Right atrium auricular region (tissue), 2 donors: ENCODE measurements at regions not wholly inside any gene's neighbourhood (a gene's known extent, or its start where the extent isn't known, plus 50 kb on each side); places are given as distances from the start of the nearest gene placed in this dataset.
"Not testable (repeated sequence)": the region's sequence is repeated elsewhere in the genome, so short reads cannot be mapped to it uniquely, and the experiment has no call there.

ENCODE experiments used
- DNase-seq: peaks from one replicate; pipeline ENCODE4 v3.0.0-alpha.2; 2019; ENCODE audit warnings: low spot score
- H3K27ac ChIP-seq, 2 donors: fragments of 200-600 bp; sonication (generic); 1 replicate in 1 of 2; 2 replicates in 1 of 2; pipeline ENCODE4 v1.5.1; 2016 to 2019
- H3K27me3 ChIP-seq, 2 donors: fragments of 200-600 bp; sonication (generic); one replicate each; pipeline versions ENCODE4 v1.5.1 to v1.6.0; 2017 to 2019
- H3K36me3 ChIP-seq: fragments of 200-600 bp; sonication (generic); one replicate; pipeline ENCODE4 v1.5.1; 2016
- H3K4me1 ChIP-seq, 2 donors: fragments of 200-600 bp; sonication (generic); one replicate each; pipeline versions ENCODE4 v1.5.1 to v1.6.0; 2017 to 2019
- H3K4me3 ChIP-seq, 2 donors: fragments of 200-600 bp; sonication (generic); 1 replicate in 1 of 2; 2 replicates in 1 of 2; pipeline ENCODE4 v1.5.1; 2017 to 2019; ENCODE audit warnings: mild to moderate bottlenecking in 1 of 2, moderate library complexity in 1 of 2
- H3K9me3 ChIP-seq, 2 donors: fragments of 200-600 bp; sonication (generic); one replicate each; pipeline ENCODE4 v1.5.1; 2019
- CTCF ChIP-seq, 2 donors: fragments of 200-600 bp; sonication (generic); IDR thresholded peaks; one replicate each; pipeline ENCODE4 v1.5.1; 2019; ENCODE audit warnings: antibody characterized with exemption in 2 of 2

- H3K4me3 ChIP-seq, H3K36me3 ChIP-seq, DNase-seq, H3K27ac ChIP-seq, H3K27me3 ChIP-seq, H3K4me1 ChIP-seq, H3K9me3 ChIP-seq: not testable (repeated sequence)
- TF ChIP-seq CTCF (IDR thresholded peaks at IDR 0.05) = peak in 1 of 2 donors; percentile 51
These were observed 1383.5 kb downstream of the CDH12 start for GRCh38 chr5:21469523-21470101.

GRCh38 chr5:21467544-21467943 is 1385.6 kb downstream of the CDH12 start:
- H3K36me3 ChIP-seq, H3K4me1 ChIP-seq, DNase-seq, H3K9me3 ChIP-seq, H3K4me3 ChIP-seq, H3K27me3 ChIP-seq, H3K27ac ChIP-seq: not testable (repeated sequence)

- not testable (repeated sequence) for H3K9me3 ChIP-seq, H3K4me1 ChIP-seq, H3K27me3 ChIP-seq, DNase-seq, H3K36me3 ChIP-seq
- peak overlapping the region; percentile 58 to 76 for H3K27ac ChIP-seq
- H3K4me3 ChIP-seq = peak overlapping the region; percentile 81 to 97
These were observed 1393.4 kb downstream of the CDH12 start for GRCh38 chr5:21459744-21460073.

- no peak for DNase-seq
- Histone ChIP-seq H3K4me3 (no peak overlapping the region), H3K27ac (no peak overlapping the region), H3K4me1 (no peaks in the 10 kb centered on the region), H3K9me3 (no peaks in the 10 kb centered on the region), H3K36me3 (no peaks in the 10 kb centered on the region), H3K27me3 (no peaks in the 10 kb centered on the region)
- TF ChIP-seq CTCF (IDR thresholded peaks at IDR 0.05) = no peak
These were observed 1400.7 kb downstream of the CDH12 start for GRCh38 chr5:21452449-21452848.

GRCh38 chr5:21432646-21433045 is 1420.5 kb downstream of the CDH12 start:
- no peak overlapping the region for H3K27ac ChIP-seq
- H3K27me3 ChIP-seq = no peaks in the 10 kb centered on the region
- H3K36me3 ChIP-seq = no peaks in the 10 kb centered on the region
- no peak for DNase-seq
- no peak overlapping the region for H3K4me3 ChIP-seq
- H3K4me1 ChIP-seq = no peaks in the 10 kb centered on the region
- no peak for TF ChIP-seq CTCF (IDR thresholded peaks at IDR 0.05)
- no peaks in the 10 kb centered on the region for H3K9me3 ChIP-seq

GRCh38 chr5:21424907-21425306 is 1428.2 kb downstream of the CDH12 start:
- no peak for DNase-seq
- Histone ChIP-seq H3K36me3 (no peaks in the 10 kb centered on the region), H3K4me3 (no peak overlapping the region), H3K9me3 (no peaks in the 10 kb centered on the region), H3K27ac (no peak overlapping the region), H3K27me3 (no peaks in the 10 kb centered on the region), H3K4me1 (no peaks in the 10 kb centered on the region)
- TF ChIP-seq CTCF (IDR thresholded peaks at IDR 0.05) = no peak

GRCh38 chr5:21419383-21419782 is 1431.4 kb upstream of the CDH18 start:
- Histone ChIP-seq H3K9me3 (no peaks in the 10 kb centered on the region), H3K27ac (no peak overlapping the region), H3K4me3 (no peak overlapping the region), H3K4me1 (no peaks in the 10 kb centered on the region), H3K27me3 (no peaks in the 10 kb centered on the region), H3K36me3 (no peaks in the 10 kb centered on the region)
- TF ChIP-seq CTCF (IDR thresholded peaks at IDR 0.05) = no peak
- DNase-seq = no peak

- DNase-seq, H3K4me1 ChIP-seq: not testable (repeated sequence)
These were observed 1414.1 kb upstream of the CDH18 start for GRCh38 chr5:21402089-21402488.

More at GRCh38 chr5:21402089-21402488, 1414.1 kb upstream of the CDH18 start:
- H3K9me3 ChIP-seq, H3K27ac ChIP-seq, H3K36me3 ChIP-seq, H3K27me3 ChIP-seq, H3K4me3 ChIP-seq: not testable (repeated sequence)
